Hippocampal formation (tissue), 2 donors: ENCODE measurements at regions not wholly inside any gene's neighbourhood (a gene's known extent, or its start where the extent isn't known, plus 50 kb on each side); places are given as distances from the start of the nearest gene placed in this dataset.

Experiments used
- DNase-seq, 2 donors: peaks; one replicate each; lab custom pipeline; 2025; lab: John Stamatoyannopoulos, UW

GRCh38 chr4:117429506-117429905 is 344.1 kb upstream of the TRAM1L1 start:
- DNase-seq, result no peak

DNA sequence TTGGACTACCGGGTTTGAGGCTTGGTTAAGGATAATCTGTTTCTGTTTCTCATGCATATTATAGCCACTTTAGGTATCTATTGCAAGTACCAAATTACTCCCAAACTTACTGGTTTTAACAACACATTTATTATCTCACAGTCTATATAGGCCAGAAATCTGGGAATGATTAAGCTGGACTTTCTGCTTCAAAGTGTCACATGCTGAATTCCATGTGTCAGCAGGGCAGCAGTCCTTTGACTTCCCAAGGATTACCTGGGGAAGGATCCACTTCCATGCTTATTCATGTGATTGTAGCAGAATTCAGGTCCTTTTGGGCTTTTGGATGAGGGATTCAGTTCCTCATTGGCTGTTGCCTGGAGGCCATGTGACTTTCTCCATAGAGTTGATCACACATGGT is 349.0 kb upstream of the TRAM1L1 start:
- no peak for DNase-seq

- DNase-seq, result no peak
These were observed 362.5 kb upstream of the TRAM1L1 start for GRCh38 chr4:117447925-117448324.

- no peak for DNase-seq
These were observed 369.7 kb upstream of the TRAM1L1 start for GRCh38 chr4:117455088-117455487.

- no peak for DNase-seq
These were observed 381.0 kb upstream of the TRAM1L1 start for GRCh38 chr4:117466388-117466787.

DNA sequence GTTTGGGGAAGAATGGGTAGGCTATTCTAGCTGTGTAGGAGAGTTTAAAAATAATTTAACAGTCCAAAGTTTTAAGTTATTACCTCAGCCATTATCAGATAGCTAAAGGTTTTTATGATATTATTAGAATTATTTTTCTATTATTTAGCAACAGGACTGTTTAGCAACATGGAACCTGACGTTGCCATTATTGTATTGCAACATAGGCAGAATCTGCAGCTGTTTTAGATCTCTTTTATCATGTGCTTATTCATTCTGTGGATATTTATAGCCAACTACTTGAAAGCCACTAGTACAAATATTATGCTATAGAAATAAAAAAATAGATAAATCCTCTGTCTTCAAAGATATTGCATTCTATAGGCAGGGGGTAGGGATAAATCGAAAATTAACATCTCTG is 382.0 kb upstream of the TRAM1L1 start:
- DNase-seq, result no peak

DNA sequence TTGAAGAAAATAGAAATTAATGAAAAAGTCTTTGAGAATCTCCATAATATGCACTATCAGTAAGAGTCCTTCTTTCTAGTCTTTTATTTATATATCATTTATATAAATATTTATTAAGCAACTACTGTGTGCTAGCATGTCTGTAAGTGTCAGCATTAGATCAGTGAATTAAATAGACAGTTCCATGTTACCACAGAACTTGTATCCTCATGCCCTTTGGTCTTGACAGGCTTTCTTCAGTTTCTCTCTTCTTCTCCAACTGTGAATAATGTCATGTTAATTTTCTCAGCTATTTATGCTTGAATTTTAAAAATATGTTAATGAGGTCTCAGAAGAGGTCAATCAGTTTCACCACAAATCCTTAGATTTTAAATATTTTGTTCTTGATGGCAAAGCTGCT is 389.6 kb upstream of the TRAM1L1 start:
- DNase-seq, result no peak

DNA sequence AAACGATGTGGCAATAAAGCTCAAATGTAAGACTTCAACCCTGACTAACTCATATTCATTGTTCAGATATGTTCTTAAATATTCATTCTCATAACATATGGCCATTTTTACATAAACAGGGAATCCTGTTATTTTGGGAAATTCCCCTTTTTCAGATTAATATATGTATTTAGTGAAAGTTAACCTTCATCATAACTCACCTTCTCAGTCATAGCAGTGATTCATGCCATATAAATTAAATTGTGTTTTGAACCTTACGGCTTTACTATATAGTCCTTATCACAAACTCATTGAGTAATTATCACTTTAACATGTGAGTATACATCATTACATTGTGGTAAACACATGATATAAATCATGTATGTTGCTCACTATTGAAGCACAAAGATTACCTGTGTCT is 392.5 kb upstream of the TRAM1L1 start:
- no peak for DNase-seq

- no peak for DNase-seq
These were observed 393.3 kb upstream of the TRAM1L1 start for GRCh38 chr4:117478702-117479101.

DNA sequence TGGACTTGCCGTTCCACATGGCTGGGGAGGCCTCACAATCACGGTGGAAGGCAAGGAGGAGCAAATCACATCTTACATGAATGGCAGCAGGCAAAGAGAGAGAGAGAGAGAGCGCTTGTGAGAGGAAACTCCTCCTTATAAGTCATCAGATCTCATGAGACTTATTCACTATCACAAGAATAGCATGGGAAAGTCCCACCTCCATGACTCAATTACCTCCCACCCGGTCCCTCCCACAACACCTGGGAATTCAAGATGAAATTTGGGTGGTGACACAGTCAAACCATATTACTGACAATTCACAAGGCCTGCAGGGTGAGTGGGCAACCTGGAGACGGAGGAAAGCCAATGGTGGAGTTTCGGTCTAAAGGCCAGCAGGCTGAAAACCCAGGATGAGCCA is 394.3 kb upstream of the TRAM1L1 start:
- no peak for DNase-seq

- DNase-seq, result no peak
These were observed 396.4 kb upstream of the TRAM1L1 start for GRCh38 chr4:117481742-117482141.

- no peak for DNase-seq
These were observed 403.3 kb upstream of the TRAM1L1 start for GRCh38 chr4:117488692-117489091.

DNA sequence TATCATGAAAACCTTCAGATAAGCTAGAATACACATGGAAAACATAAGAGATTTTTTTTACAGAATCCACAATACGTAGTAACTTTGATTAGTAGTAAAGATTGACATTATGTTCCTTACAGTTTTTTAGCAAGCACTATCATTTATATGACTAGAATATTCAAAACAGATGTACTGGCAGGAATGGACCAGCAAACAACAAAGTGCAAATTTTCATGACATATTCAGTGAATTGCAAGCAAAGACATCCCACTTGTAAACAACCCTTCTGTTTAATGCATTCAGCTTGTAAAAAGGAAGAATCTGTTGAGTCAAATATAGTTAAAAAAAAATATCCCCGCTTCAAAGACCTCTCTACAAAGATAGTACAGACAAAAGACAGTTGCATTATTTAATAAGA is 403.7 kb upstream of the TRAM1L1 start:
- no peak for DNase-seq

DNA sequence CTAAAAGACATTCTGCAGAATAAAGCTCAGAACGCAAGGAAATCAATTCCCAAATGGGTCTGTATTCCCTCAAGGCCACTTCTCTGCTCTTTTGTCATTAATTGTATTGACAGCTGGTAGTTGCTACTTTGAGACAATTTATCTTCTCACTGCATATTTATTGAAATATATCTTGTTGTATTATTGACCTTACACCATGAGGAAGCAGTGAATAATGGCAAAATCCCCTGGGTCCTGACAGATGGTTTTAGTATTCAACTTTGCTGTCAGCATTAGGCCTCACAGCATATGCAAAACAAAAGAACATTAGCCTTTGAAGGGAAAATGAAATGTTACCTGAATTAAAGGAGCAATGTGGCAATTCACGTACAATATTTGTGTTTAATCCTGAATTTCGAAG is 406.1 kb upstream of the TRAM1L1 start:
- DNase-seq, result no peak

DNA sequence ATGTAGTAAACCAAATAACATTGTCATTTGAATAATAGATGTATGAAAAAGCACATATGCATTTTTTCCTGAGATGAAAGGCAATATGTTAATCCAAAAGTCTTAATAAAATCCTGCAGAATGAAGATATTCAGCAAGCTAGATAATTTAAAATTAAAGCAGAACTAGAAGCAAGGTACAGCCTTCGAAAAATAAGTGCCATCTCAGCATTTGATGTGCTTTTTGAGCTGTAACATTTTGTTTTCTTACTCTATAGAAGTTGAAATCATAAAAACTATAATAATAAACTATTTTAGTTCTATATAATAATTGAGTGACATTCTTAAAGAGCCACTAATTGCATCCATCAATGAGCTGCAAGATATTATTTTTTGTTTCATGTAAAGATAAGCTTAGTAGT is 410.4 kb upstream of the TRAM1L1 start:
- no peak for DNase-seq

DNA sequence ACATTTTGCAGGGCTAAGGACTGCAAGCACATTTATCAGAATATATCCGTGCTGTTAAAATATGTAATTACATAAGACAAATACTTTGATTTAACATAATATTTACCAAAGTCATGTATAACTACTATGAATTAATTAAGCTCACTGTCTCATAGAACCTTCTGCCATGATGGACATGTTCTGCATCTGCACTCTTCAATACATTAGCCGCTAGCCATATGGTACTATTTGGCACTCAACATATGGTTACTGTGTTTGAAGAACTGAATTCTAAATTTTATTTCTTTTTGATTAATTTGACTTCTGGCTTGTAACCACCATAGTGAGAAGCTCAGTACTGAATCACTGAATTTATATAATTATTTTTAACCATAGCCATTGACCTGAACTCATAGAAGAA is 427.0 kb upstream of the TRAM1L1 start:
- no peak for DNase-seq

GRCh38 chr4:117514391-117515175 is 429.2 kb upstream of the TRAM1L1 start:
- no peak for DNase-seq

DNA sequence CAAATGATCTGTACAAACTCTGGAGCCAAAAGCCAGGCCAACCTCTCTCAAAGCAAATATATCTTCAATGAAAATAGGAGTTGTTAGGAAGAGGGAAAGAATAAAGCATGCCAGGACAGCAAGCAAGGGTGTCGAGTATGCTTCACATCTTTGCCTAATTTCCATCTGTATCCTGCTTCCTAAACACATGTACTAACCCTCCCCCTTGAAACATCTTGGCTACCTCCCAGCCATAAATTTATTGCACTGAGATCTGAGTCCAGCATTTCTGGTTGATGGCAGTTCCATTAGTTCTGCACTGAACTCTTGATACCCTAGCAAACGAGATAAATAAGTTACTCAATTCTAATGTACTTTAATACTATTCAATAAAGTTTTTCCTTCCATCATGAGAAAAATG is 430.5 kb upstream of the TRAM1L1 start:
- DNase-seq, result no peak

DNA sequence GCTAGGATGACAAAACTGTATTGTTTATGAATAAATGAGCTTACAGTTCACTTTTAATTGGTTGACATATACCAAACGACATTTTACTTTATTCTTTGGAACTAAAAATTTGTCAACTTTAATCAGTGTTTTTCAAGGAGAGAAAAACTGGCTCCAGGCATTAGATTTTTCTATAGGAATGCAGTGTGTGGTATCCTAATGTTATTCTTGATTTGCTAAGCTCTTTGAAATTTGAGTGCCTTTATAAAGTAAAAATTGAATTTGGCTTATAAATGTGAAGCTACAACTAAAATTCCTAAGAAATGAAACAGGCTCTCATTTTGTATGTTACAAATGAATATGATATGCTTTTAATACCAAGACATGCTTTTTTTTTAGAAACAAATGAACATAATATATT is 442.2 kb upstream of the TRAM1L1 start:
- no peak for DNase-seq

- DNase-seq, result no peak
These were observed 444.0 kb upstream of the TRAM1L1 start for GRCh38 chr4:117529401-117529800.

GRCh38 chr4:117533501-117533900 is 448.1 kb upstream of the TRAM1L1 start:
- no peak for DNase-seq

- DNase-seq, result no peak
These were observed 459.7 kb upstream of the TRAM1L1 start for GRCh38 chr4:117545039-117545438.

- no peak for DNase-seq
These were observed 464.1 kb upstream of the TRAM1L1 start for GRCh38 chr4:117549524-117549923.

GRCh38 chr4:117550085-117550484 is 464.7 kb upstream of the TRAM1L1 start:
- no peak for DNase-seq
